BE2C (cell line): ENCODE measurements at regions not wholly inside any gene's neighbourhood (a gene's known extent, or its start where the extent isn't known, plus 50 kb on each side); places are given as distances from the start of the nearest gene placed in this dataset.

ENCODE experiments used
- DNase-seq: peaks from one replicate; pipeline ENCODE4 v3.0.0-alpha.2; 2020
- H3K27me3 ChIP-seq: fragments of 250-450 bp; sonication (Bioruptor Pico); 2 replicates; pipeline ENCODE4 v1.5.1; 2020; ENCODE audit warnings: mild to moderate bottlenecking
- H3K36me3 ChIP-seq: fragments of 250-450 bp; sonication (Bioruptor Pico); 2 replicates; pipeline ENCODE4 v1.5.1; 2020; ENCODE audit warnings: mild to moderate bottlenecking
- H3K4me1 ChIP-seq: fragments of 250-450 bp; sonication (Bioruptor Pico); 2 replicates; pipeline ENCODE4 v1.5.1; 2020
- H3K4me3 ChIP-seq: 2 replicates; pipeline ENCODE4 v1.5.1; 2011; ENCODE audit warnings: low read depth, low read length
- H3K9me3 ChIP-seq: fragments of 250-450 bp; sonication (Bioruptor Pico); 2 replicates; pipeline ENCODE4 v1.5.1; 2020
- CTCF ChIP-seq: IDR thresholded peaks from 2 replicates; pipeline ENCODE4 v1.5.1; 2012; ENCODE audit warnings: mild to moderate bottlenecking, low read depth, low read length

- H3K36me3 ChIP-seq: no peaks in the 10 kb centered on the region
- H3K9me3 ChIP-seq: no peaks in the 10 kb centered on the region
- no peak overlapping the region for H3K4me3 ChIP-seq
- peak; percentile 5 for DNase-seq
- H3K4me1 ChIP-seq: no peaks in the 10 kb centered on the region
- no peak for TF ChIP-seq CTCF
- no peaks in the 10 kb centered on the region for H3K27me3 ChIP-seq
Measured at GRCh38 chr4:8769645-8770517, 101.8 kb downstream of the HMX1 start.

GRCh38 chr4:8768357-8768999 is 103.2 kb downstream of the HMX1 start:
- no peak for TF ChIP-seq CTCF
- H3K27me3 ChIP-seq: no peaks in the 10 kb centered on the region

DNA sequence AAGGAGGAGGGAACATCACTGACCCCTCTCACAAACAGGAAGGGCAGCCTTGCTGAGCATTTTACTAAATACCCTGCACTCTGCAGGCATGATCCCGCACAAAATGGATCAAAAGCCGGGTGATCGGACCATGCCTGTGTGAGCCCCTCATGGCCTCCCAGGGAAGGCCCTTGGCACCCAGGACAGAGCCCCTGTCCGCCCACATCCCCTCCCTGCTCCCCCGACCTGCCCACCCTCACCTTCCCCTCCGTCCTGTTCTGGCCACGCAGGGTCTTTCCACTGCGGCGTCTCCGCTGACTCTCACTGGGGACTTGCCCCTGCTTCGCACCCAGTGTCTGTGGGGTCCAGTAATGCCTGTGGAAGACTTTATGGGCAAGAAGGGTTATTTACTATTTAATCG is 105.0 kb downstream of the HMX1 start:
- Histone ChIP-seq H3K4me1 (no peaks in the 10 kb centered on the region), H3K36me3 (no peaks in the 10 kb centered on the region), H3K4me3 (no peak overlapping the region), H3K27me3 (no peaks in the 10 kb centered on the region), H3K9me3 (no peaks in the 10 kb centered on the region)
- peak; percentile 3 for DNase-seq
- no peak for TF ChIP-seq CTCF

More at GRCh38 chr4:8768357-8768999, 103.2 kb downstream of the HMX1 start:
- Histone ChIP-seq H3K4me3 (no peak overlapping the region), H3K4me1 (no peaks in the 10 kb centered on the region), H3K9me3 (no peaks in the 10 kb centered on the region), H3K36me3 (no peaks in the 10 kb centered on the region)
- DNase-seq: peak; percentile 2

GRCh38 chr4:8765631-8766590 is 105.7 kb downstream of the HMX1 start:
- H3K4me3 ChIP-seq: no peak overlapping the region
- H3K4me1 ChIP-seq: no peaks in the 10 kb centered on the region
- DNase-seq: peak; percentile 14
- TF ChIP-seq CTCF: no peak
- no peaks in the 10 kb centered on the region for H3K27me3 ChIP-seq
- H3K9me3 ChIP-seq: no peaks in the 10 kb centered on the region
- no peaks in the 10 kb centered on the region for H3K36me3 ChIP-seq

- no peak for TF ChIP-seq CTCF
- DNase-seq: peak; percentile 2
- no peaks in the 10 kb centered on the region for H3K36me3 ChIP-seq
- no peaks in the 10 kb centered on the region for H3K27me3 ChIP-seq
- no peaks in the 10 kb centered on the region for H3K9me3 ChIP-seq
- no peaks in the 10 kb centered on the region for H3K4me1 ChIP-seq
- no peak overlapping the region for H3K4me3 ChIP-seq
Measured at GRCh38 chr4:8765084-8765483, 106.6 kb downstream of the HMX1 start.
